GM21515 (cell line): ENCODE measurements at regions not wholly inside any gene's neighbourhood (a gene's known extent, or its start where the extent isn't known, plus 50 kb on each side); places are given as distances from the start of the nearest gene placed in this dataset.

Source experiments
- ATAC-seq: cut with Tn5 transposase; IDR thresholded peaks from one replicate; pipeline ENCODE4 v1.9.1; 2021; ENCODE audit not compliant: unreplicated experiment

- no peak for ATAC-seq
Observed at GRCh38 chrX:45788315-45788714, 587.6 kb upstream of the DIPK2B start.

GRCh38 chrX:45784590-45784989, 583.9 kb upstream of the DIPK2B start:
- no peak for ATAC-seq

GRCh38 chrX:45783002-45783401, 582.3 kb upstream of the DIPK2B start:
- no peak for ATAC-seq

- no peak for ATAC-seq
Observed at GRCh38 chrX:45781901-45782553, 581.4 kb upstream of the DIPK2B start.

GRCh38 chrX:45778616-45779015, 577.9 kb upstream of the DIPK2B start:
- ATAC-seq, result no peak

GRCh38 chrX:45777366-45777765, 576.7 kb upstream of the DIPK2B start:
- ATAC-seq, result no peak

GRCh38 chrX:45775468-45775867, 574.8 kb upstream of the DIPK2B start:
- no peak for ATAC-seq

GRCh38 chrX:45774961-45775360, 574.3 kb upstream of the DIPK2B start:
- no peak for ATAC-seq

GRCh38 chrX:45773572-45773971, 572.9 kb upstream of the DIPK2B start:
- no peak for ATAC-seq

- peak; percentile 65 for ATAC-seq
Observed at GRCh38 chrX:45771560-45772340, 571.1 kb upstream of the DIPK2B start.

GRCh38 chrX:45771114-45771513, 570.4 kb upstream of the DIPK2B start:
- ATAC-seq, result no peak

- peak; percentile 87 for ATAC-seq
Observed at GRCh38 chrX:45769761-45770582, 569.3 kb upstream of the DIPK2B start.

- ATAC-seq, result no peak
Observed at GRCh38 chrX:45768666-45769236, 568.1 kb upstream of the DIPK2B start.

- ATAC-seq, result no peak
Observed at GRCh38 chrX:45766981-45767501, 566.4 kb upstream of the DIPK2B start.

- no peak for ATAC-seq
Observed at GRCh38 chrX:45765767-45766166, 565.1 kb upstream of the DIPK2B start.

GRCh38 chrX:45765281-45765680, 564.6 kb upstream of the DIPK2B start:
- no peak for ATAC-seq

GRCh38 chrX:45762699-45763647, 562.3 kb upstream of the DIPK2B start:
- ATAC-seq, result no peak

- no peak for ATAC-seq
Observed at GRCh38 chrX:45761920-45762319, 561.2 kb upstream of the DIPK2B start.

- no peak for ATAC-seq
Observed at GRCh38 chrX:45760187-45760742, 559.6 kb upstream of the DIPK2B start.
